ENCODE measurements at regions not wholly inside any gene's neighbourhood (a gene's known extent, or its start where the extent isn't known, plus 50 kb on each side); places are given as distances from the start of the nearest gene placed in this dataset.

GRCh38 chr6:6857528-6857927, 250.2 kb upstream of the RREB1 start:
- Histone ChIP-seq H3K27ac (no peak overlapping the region), H3K36me3 (replicated peaks) (no peaks in the 10 kb centered on the region), H3K27me3 (replicated peaks) (no peaks in the 10 kb centered on the region), H3K4me3 (ENCODE audit: low read depth, low read length) (no peak overlapping the region)
- DNase-seq = no peak
- TF ChIP-seq, protein P1, sequence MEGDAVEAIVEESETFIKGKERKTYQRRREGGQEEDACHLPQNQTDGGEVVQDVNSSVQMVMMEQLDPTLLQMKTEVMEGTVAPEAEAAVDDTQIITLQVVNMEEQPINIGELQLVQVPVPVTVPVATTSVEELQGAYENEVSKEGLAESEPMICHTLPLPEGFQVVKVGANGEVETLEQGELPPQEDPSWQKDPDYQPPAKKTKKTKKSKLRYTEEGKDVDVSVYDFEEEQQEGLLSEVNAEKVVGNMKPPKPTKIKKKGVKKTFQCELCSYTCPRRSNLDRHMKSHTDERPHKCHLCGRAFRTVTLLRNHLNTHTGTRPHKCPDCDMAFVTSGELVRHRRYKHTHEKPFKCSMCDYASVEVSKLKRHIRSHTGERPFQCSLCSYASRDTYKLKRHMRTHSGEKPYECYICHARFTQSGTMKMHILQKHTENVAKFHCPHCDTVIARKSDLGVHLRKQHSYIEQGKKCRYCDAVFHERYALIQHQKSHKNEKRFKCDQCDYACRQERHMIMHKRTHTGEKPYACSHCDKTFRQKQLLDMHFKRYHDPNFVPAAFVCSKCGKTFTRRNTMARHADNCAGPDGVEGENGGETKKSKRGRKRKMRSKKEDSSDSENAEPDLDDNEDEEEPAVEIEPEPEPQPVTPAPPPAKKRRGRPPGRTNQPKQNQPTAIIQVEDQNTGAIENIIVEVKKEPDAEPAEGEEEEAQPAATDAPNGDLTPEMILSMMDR (IDR thresholded peaks at IDR 0.05; ENCODE audit: low read depth, low read length, missing control alignments) = no peak
- in situ Hi-C loops (cut with HindIII; ENCODE audit: low pct_ligation_motif_present, low sequenced_read_pairs) = no loop called here

- no peak overlapping the region for H3K4me3 ChIP-seq (ENCODE audit: low read depth, low read length)
These were observed 249.2 kb upstream of the RREB1 start for GRCh38 chr6:6858533-6858982.

DNA sequence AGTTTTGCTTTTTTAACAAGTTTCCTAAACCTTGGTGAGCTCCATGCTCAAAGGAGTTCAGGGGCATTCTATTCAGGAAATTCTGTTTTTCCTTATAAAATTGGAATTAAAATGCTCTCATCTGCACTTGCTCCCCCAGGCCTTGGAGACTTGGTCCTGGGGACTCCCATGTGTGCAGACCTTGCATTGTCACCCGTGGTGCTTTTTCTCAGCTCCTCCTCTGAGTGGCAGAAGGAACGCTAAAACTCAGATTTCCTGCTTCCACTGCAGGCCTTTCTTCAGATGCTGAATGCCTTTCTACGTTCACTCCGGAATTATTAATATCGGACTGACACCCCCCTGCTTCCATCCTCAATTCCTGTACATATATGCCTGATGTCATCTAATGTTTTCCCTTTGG, 248.7 kb upstream of the RREB1 start:
- DNase-seq = no peak

More at GRCh38 chr6:6858533-6858982, 249.2 kb upstream of the RREB1 start:
- DNase-seq = no peak
- Histone ChIP-seq H3K27me3 (replicated peaks) (no peaks in the 10 kb centered on the region), H3K27ac (no peak overlapping the region), H3K36me3 (replicated peaks) (no peaks in the 10 kb centered on the region)
- TF ChIP-seq, protein P1 (IDR thresholded peaks at IDR 0.05; ENCODE audit: low read depth, low read length, missing control alignments) = no peak
- in situ Hi-C loops (cut with HindIII; ENCODE audit: low pct_ligation_motif_present, low sequenced_read_pairs) = no loop called here

GRCh38 chr6:6859722-6860121, 248.0 kb upstream of the RREB1 start:
- no peaks in the 10 kb centered on the region for H3K27me3 ChIP-seq (replicated peaks)
- no peaks in the 10 kb centered on the region for H3K36me3 ChIP-seq (replicated peaks)
- no peak overlapping the region for H3K27ac ChIP-seq
- TF ChIP-seq, protein P1 (IDR thresholded peaks at IDR 0.05; ENCODE audit: low read depth, low read length, missing control alignments) = no peak
- no peak overlapping the region for H3K4me3 ChIP-seq (ENCODE audit: low read depth, low read length)
- in situ Hi-C loops (cut with HindIII; ENCODE audit: low pct_ligation_motif_present, low sequenced_read_pairs) = no loop called here
- DNase-seq = no peak

More for the DNA sequence above, 248.7 kb upstream of the RREB1 start:
- Histone ChIP-seq H3K27me3 (replicated peaks) (no peaks in the 10 kb centered on the region), H3K4me3 (ENCODE audit: low read depth, low read length) (no peak overlapping the region), H3K36me3 (replicated peaks) (no peaks in the 10 kb centered on the region), H3K27ac (no peak overlapping the region)
- in situ Hi-C loops (cut with HindIII; ENCODE audit: low pct_ligation_motif_present, low sequenced_read_pairs) = no loop called here
- TF ChIP-seq, protein P1 (IDR thresholded peaks at IDR 0.05; ENCODE audit: low read depth, low read length, missing control alignments) = no peak

DNA sequence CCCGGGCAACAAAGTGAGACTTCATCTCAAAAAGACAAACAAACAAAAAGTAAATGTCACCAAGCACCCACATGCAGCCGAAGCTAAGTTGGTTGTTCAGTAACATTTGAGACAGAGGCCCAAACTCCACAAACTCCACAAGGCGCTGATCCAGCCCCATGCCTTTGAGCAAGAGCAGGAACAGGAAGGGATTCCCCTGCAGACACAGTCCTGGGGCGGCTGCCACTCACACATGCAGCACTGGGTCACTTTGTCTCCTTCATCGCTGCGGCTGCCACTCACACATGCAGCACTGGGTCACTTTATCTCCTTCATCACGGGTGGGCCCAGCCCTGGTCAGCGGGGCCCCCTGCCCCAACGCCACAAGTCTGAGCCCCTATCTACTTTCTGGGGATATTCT, 246.9 kb upstream of the RREB1 start:
- H3K27ac ChIP-seq = no peak overlapping the region
- TF ChIP-seq, protein P1 (IDR thresholded peaks at IDR 0.05; ENCODE audit: low read depth, low read length, missing control alignments) = no peak
- in situ Hi-C loops (cut with HindIII; ENCODE audit: low pct_ligation_motif_present, low sequenced_read_pairs) = no loop called here
- H3K4me3 ChIP-seq (ENCODE audit: low read depth, low read length) = no peak overlapping the region
- DNase-seq = no peak
- H3K36me3 ChIP-seq (replicated peaks) = no peaks in the 10 kb centered on the region
- no peaks in the 10 kb centered on the region for H3K27me3 ChIP-seq (replicated peaks)

- H3K4me3 ChIP-seq (ENCODE audit: low read depth, low read length) = no peak overlapping the region
- in situ Hi-C loops (cut with HindIII; ENCODE audit: low pct_ligation_motif_present, low sequenced_read_pairs) = no loop called here
- no peaks in the 10 kb centered on the region for H3K36me3 ChIP-seq (replicated peaks)
- no peak overlapping the region for H3K27ac ChIP-seq
- TF ChIP-seq, protein P1 (IDR thresholded peaks at IDR 0.05; ENCODE audit: low read depth, low read length, missing control alignments) = no peak
- H3K27me3 ChIP-seq (replicated peaks) = no peaks in the 10 kb centered on the region
- DNase-seq = no peak
These were observed 246.3 kb upstream of the RREB1 start for GRCh38 chr6:6861351-6861894.

Measured in brain microvascular endothelial cell (primary cell).